ENCODE measurements at regions not wholly inside any gene's neighbourhood (a gene's known extent, or its start where the extent isn't known, plus 50 kb on each side); places are given as distances from the start of the nearest gene placed in this dataset.

DNA sequence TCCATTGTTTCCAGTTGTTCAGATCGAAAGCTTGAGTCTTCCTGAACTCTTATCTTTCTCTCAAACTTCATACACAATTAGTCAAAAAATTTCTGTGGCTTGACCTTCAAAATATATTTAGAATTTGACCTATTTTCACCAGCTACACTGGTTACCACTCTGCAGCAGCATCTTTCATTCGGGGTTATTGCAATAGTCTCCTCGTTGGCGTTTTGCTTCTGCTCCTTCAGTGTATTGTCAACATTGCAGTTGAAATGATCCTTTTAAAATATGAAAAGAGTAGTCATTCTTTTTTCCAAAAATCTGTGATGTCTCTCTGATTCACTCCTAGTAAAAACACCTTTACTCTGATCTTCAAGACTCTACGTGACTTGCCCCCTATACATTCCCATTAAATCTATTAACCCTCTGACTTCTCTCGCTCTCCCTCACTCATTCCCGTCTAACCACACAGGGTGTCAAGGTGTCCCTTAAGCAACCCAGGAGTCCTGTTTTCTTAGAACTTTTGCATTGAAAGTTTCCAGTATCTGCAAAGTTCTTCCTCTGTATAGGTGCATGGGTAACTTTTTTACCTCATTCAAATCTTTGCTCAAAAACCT lies 480.2 kb upstream of the B3GALT2 start:
- no peaks in the 10 kb centered on the region for H3K9me3 Mint-ChIP-seq
- H3K27ac Mint-ChIP-seq: no peak overlapping the region
- TF ChIP-seq, protein P1, sequence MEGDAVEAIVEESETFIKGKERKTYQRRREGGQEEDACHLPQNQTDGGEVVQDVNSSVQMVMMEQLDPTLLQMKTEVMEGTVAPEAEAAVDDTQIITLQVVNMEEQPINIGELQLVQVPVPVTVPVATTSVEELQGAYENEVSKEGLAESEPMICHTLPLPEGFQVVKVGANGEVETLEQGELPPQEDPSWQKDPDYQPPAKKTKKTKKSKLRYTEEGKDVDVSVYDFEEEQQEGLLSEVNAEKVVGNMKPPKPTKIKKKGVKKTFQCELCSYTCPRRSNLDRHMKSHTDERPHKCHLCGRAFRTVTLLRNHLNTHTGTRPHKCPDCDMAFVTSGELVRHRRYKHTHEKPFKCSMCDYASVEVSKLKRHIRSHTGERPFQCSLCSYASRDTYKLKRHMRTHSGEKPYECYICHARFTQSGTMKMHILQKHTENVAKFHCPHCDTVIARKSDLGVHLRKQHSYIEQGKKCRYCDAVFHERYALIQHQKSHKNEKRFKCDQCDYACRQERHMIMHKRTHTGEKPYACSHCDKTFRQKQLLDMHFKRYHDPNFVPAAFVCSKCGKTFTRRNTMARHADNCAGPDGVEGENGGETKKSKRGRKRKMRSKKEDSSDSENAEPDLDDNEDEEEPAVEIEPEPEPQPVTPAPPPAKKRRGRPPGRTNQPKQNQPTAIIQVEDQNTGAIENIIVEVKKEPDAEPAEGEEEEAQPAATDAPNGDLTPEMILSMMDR (IDR thresholded peaks at IDR 0.05; ENCODE audit: unreplicated experiment in 3 of 3): no peak

DNA sequence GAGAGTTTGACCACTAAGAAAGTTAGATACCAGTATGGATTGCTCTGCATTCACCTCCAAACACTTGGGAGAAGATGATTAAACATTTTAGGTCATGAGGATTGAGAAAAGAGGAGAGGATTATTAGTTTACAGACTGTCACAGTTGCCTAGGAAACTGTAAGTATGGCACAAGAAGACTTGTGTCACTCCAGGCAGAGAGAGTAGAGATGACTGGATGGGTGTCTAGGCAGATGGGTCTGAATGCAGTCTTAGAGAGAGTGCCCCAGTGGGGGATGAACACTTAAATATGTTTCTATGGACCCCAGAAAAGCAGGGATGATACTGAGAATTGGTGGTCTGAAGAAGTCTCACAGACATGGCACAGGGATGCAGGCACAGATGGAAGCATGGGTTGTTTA lies 477.6 kb upstream of the B3GALT2 start:
- Mint-ChIP-seq H3K27me3 (ENCODE audit: low read depth) (no peaks in the 10 kb centered on the region), H3K4me1 (no peaks in the 10 kb centered on the region), H3K36me3 (ENCODE audit: low read depth) (no peaks in the 10 kb centered on the region), H3K27ac (no peak overlapping the region), H3K9me3 (no peaks in the 10 kb centered on the region), H3K4me3 (no peak overlapping the region)
- TF ChIP-seq, protein P1 (IDR thresholded peaks at IDR 0.05; ENCODE audit: unreplicated experiment in 3 of 3): no peak

More for the DNA sequence above, 480.2 kb upstream of the B3GALT2 start:
- H3K4me3 Mint-ChIP-seq: no peak overlapping the region
- peaks cover 4% of the 10 kb centered on the region for H3K27me3 Mint-ChIP-seq (ENCODE audit: low read depth)
- H3K36me3 Mint-ChIP-seq (ENCODE audit: low read depth): no peaks in the 10 kb centered on the region
- no peaks in the 10 kb centered on the region for H3K4me1 Mint-ChIP-seq

DNA sequence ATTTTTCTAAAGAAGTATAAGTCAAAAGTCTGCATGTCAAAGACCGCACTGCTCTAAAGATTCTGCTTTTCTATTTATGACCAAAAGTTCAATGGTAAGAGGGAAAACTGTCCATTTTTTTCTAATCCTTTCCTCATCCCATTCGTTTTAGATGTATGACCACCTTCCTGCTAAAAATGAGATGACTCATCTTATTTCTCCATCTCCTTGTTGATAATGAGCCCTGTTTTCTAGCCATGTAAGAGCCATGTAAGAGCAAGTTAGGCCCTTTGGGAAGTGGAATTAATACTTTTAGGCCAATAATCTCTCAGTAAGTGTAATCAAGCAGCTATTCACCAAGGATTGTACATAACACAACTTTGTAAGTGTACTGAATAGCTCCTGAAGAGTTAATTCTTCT lies 475.6 kb upstream of the B3GALT2 start:
- TF ChIP-seq, protein P1 (IDR thresholded peaks at IDR 0.05; ENCODE audit: unreplicated experiment in 3 of 3): no peak
- no peaks in the 10 kb centered on the region for H3K27me3 Mint-ChIP-seq (ENCODE audit: low read depth)
- H3K36me3 Mint-ChIP-seq (ENCODE audit: low read depth): no peaks in the 10 kb centered on the region
- no peaks in the 10 kb centered on the region for H3K4me1 Mint-ChIP-seq
- H3K4me3 Mint-ChIP-seq: no peak overlapping the region
- no peak overlapping the region for H3K27ac Mint-ChIP-seq
- H3K9me3 Mint-ChIP-seq: no peaks in the 10 kb centered on the region

DNA sequence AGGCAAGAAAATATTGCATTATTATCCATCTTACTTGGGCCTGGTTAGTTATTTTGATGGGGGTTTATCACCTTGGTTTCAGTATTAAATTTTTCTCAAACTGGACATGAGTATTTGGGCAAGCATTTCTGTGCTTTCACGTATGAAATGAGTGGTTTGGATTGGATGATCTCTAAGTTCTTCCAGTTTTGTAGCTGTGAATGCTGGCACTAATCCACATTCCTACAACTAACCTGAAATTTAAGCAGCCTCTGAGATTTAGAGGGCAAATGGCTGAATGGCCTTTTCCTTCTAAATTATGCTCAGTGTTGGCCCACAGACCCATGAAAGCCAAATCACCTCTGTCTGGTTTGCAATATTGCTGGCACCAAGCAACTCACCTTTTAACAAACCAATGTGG lies 475.0 kb upstream of the B3GALT2 start:
- no peak overlapping the region for H3K4me3 Mint-ChIP-seq
- H3K36me3 Mint-ChIP-seq (ENCODE audit: low read depth): no peaks in the 10 kb centered on the region
- H3K9me3 Mint-ChIP-seq: no peaks in the 10 kb centered on the region
- TF ChIP-seq, protein P1 (IDR thresholded peaks at IDR 0.05; ENCODE audit: unreplicated experiment in 3 of 3): no peak
- H3K4me1 Mint-ChIP-seq: no peaks in the 10 kb centered on the region
- no peaks in the 10 kb centered on the region for H3K27me3 Mint-ChIP-seq (ENCODE audit: low read depth)
- H3K27ac Mint-ChIP-seq: no peak overlapping the region

DNA sequence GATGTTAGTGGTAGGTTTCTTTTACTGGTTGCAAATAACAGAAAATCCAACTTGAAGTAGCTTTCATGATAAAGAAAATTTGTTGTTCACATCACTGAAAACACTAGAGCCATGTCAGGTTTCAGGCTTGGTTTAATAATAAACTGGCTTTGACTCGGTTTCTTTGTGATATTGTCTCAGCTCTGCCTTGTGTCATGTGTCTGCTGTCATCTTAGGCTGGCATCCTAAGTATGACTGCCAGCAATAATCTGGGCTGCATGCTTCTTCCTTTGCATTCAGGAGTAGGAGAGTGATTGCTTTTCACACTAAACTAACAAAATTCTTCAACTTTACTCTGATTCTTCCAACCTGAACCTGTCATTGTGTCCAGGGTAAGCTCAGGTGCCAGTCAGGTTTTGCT lies 474.0 kb upstream of the B3GALT2 start:
- Mint-ChIP-seq H3K4me3 (no peak overlapping the region), H3K27ac (no peak overlapping the region), H3K4me1 (no peaks in the 10 kb centered on the region)

DNA sequence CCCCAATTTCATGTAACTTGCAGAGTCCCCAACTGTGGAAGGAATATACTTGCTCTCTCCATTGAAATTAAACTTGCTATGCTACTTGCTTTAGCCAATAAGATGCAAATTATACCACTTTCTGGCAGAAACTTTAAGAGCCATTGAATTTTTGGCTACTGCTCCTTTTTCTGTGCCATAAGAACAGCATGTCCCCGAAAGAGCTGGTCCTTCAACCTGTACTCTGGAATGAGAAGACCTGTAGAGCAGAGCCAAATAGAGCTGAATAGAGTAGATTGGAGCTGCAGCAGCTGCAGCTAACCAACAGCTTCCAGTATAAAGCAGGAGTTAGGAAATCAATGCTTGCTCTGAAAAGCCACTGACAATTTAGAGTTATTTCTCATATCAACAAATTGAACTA lies 472.3 kb upstream of the B3GALT2 start:
- H3K9me3 Mint-ChIP-seq: peaks cover 13% of the 10 kb centered on the region
- no peaks in the 10 kb centered on the region for H3K4me1 Mint-ChIP-seq
- no peak overlapping the region for H3K27ac Mint-ChIP-seq
- H3K36me3 Mint-ChIP-seq (ENCODE audit: low read depth): no peaks in the 10 kb centered on the region
- H3K4me3 Mint-ChIP-seq: no peak overlapping the region
- TF ChIP-seq, protein P1 (IDR thresholded peaks at IDR 0.05; ENCODE audit: unreplicated experiment in 3 of 3): no peak
- no peaks in the 10 kb centered on the region for H3K27me3 Mint-ChIP-seq (ENCODE audit: low read depth)

More for the DNA sequence above, 474.0 kb upstream of the B3GALT2 start:
- no peaks in the 10 kb centered on the region for H3K27me3 Mint-ChIP-seq (ENCODE audit: low read depth)
- no peaks in the 10 kb centered on the region for H3K9me3 Mint-ChIP-seq
- TF ChIP-seq, protein P1 (IDR thresholded peaks at IDR 0.05; ENCODE audit: unreplicated experiment in 3 of 3): no peak
- H3K36me3 Mint-ChIP-seq (ENCODE audit: low read depth): no peaks in the 10 kb centered on the region
